RWPE2 (cell line): ENCODE measurements at regions not wholly inside any gene's neighbourhood (a gene's known extent, or its start where the extent isn't known, plus 50 kb on each side); places are given as distances from the start of the nearest gene placed in this dataset.

ENCODE experiments used
- ATAC-seq: fragments of 200-7000 bp; cut with Tn5 transposase; 3 replicates; pipeline ENCODE4 v1.9.1; 2021; ENCODE audit warnings: low read depth
- DNase-seq: peaks from one replicate; pipeline ENCODE4 v3.0.0-alpha.2; 2020; ENCODE audit warnings: low spot score
- H3K27ac ChIP-seq: fragments of 450-650 bp; 2 replicates; pipeline ENCODE4 v1.5.1; 2017; ENCODE audit warnings: mild to moderate bottlenecking; ENCODE audit not compliant: poor library complexity, severe bottlenecking
- H3K27me3 ChIP-seq: fragments of 250-450 bp; sonication (Bioruptor Pico); 2 replicates; pipeline ENCODE4 v1.5.1; 2021; ENCODE audit warnings: mild to moderate bottlenecking, moderate library complexity; ENCODE audit not compliant: insufficient read depth, poor library complexity, severe bottlenecking
- H3K36me3 ChIP-seq: fragments of 250-450 bp; sonication (Bioruptor Pico); 2 replicates; pipeline ENCODE4 v1.5.1; 2020; ENCODE audit warnings: low read depth, mild to moderate bottlenecking, moderate library complexity
- H3K4me1 ChIP-seq: fragments of 250-450 bp; sonication (Bioruptor Pico); 2 replicates; pipeline ENCODE4 v1.5.1; 2021; ENCODE audit warnings: mild to moderate bottlenecking, moderate library complexity; ENCODE audit not compliant: insufficient read depth, poor library complexity, severe bottlenecking
- H3K4me3 ChIP-seq: fragments of 250-450 bp; sonication (Bioruptor Pico); 2 replicates; pipeline ENCODE4 v1.5.1; 2021; ENCODE audit warnings: mild to moderate bottlenecking, moderate library complexity; ENCODE audit not compliant: severe bottlenecking
- H3K9me3 ChIP-seq: fragments of 250-450 bp; sonication (Bioruptor Pico); 2 replicates; pipeline ENCODE4 v1.5.1; 2021; ENCODE audit warnings: mild to moderate bottlenecking, moderate library complexity; ENCODE audit not compliant: severe bottlenecking
- CTCF ChIP-seq: fragments of 450-650 bp; IDR thresholded peaks from one replicate; pipeline ENCODE4 v1.5.1; 2017; ENCODE audit warnings: mild to moderate bottlenecking, moderate library complexity; ENCODE audit not compliant: poor library complexity, severe bottlenecking

GRCh38 chr16:51040637-51041036 lies 110.4 kb downstream of the SALL1 start:
- Histone ChIP-seq H3K36me3 (no peaks in the 10 kb centered on the region), H3K27me3 (no peaks in the 10 kb centered on the region), H3K27ac (no peak overlapping the region), H3K9me3 (no peaks in the 10 kb centered on the region), H3K4me3 (no peak overlapping the region), H3K4me1 (no peaks in the 10 kb centered on the region)
- no peak for TF ChIP-seq CTCF
- DNase-seq = no peak
- ATAC-seq = no peak

- TF ChIP-seq CTCF = no peak
- ATAC-seq (no peak), DNase-seq (no peak)
- no peak overlapping the region for H3K4me3 ChIP-seq
- H3K27me3 ChIP-seq = no peaks in the 10 kb centered on the region
- no peak overlapping the region for H3K27ac ChIP-seq
- H3K36me3 ChIP-seq = no peaks in the 10 kb centered on the region
- no peaks in the 10 kb centered on the region for H3K4me1 ChIP-seq
- H3K9me3 ChIP-seq = no peaks in the 10 kb centered on the region
Observed at GRCh38 chr16:51039638-51040331, 111.3 kb downstream of the SALL1 start.

GRCh38 chr16:51035711-51036110 lies 115.4 kb downstream of the SALL1 start:
- H3K36me3 ChIP-seq = no peaks in the 10 kb centered on the region
- no peak for TF ChIP-seq CTCF
- H3K4me1 ChIP-seq = no peaks in the 10 kb centered on the region

GRCh38 chr16:51035110-51035498 lies 116.0 kb downstream of the SALL1 start:
- TF ChIP-seq CTCF = no peak
- Histone ChIP-seq H3K4me3 (no peak overlapping the region), H3K36me3 (no peaks in the 10 kb centered on the region), H3K4me1 (no peaks in the 10 kb centered on the region), H3K27me3 (no peaks in the 10 kb centered on the region), H3K27ac (no peak overlapping the region), H3K9me3 (no peaks in the 10 kb centered on the region)
- DNase-seq (no peak), ATAC-seq (no peak)

More at GRCh38 chr16:51035711-51036110, 115.4 kb downstream of the SALL1 start:
- Histone ChIP-seq H3K9me3 (no peaks in the 10 kb centered on the region), H3K27me3 (no peaks in the 10 kb centered on the region), H3K27ac (no peak overlapping the region), H3K4me3 (no peak overlapping the region)
- DNase-seq (no peak), ATAC-seq (no peak)

- H3K4me1 ChIP-seq = no peaks in the 10 kb centered on the region
- H3K9me3 ChIP-seq = no peaks in the 10 kb centered on the region
- no peaks in the 10 kb centered on the region for H3K27me3 ChIP-seq
- H3K27ac ChIP-seq = no peak overlapping the region
- ATAC-seq = no peak
- TF ChIP-seq CTCF = no peak
- DNase-seq = no peak
- H3K4me3 ChIP-seq = no peak overlapping the region
- H3K36me3 ChIP-seq = no peaks in the 10 kb centered on the region
Observed at GRCh38 chr16:51034481-51035109, 116.5 kb downstream of the SALL1 start.
